Fibroblast of skin of right biceps (primary cell): ENCODE measurements at regions not wholly inside any gene's neighbourhood (a gene's known extent, or its start where the extent isn't known, plus 50 kb on each side); places are given as distances from the start of the nearest gene placed in this dataset.
A peak's percentile ranks its signal among the peaks of the same experiment; 100 is the strongest.

Source experiments
- DNase-seq: peaks from one replicate; pipeline ENCODE4 v3.0.0-alpha.2; 2013

GRCh38 chr6:166747644-166748595 lies 120.9 kb upstream of the RPS6KA2 start:
- no peak for DNase-seq

GRCh38 chr6:166745801-166746668 lies 119.0 kb upstream of the RPS6KA2 start:
- no peak for DNase-seq

GRCh38 chr6:166744223-166745134 lies 117.4 kb upstream of the RPS6KA2 start:
- no peak for DNase-seq

GRCh38 chr6:166743406-166744222 lies 116.6 kb upstream of the RPS6KA2 start:
- no peak for DNase-seq

- no peak for DNase-seq
Measured at GRCh38 chr6:166742981-166743380, 115.9 kb upstream of the RPS6KA2 start.

GRCh38 chr6:166739976-166740318 lies 112.9 kb upstream of the RPS6KA2 start:
- DNase-seq, result no peak

- no peak for DNase-seq
Measured at GRCh38 chr6:166739117-166739975, 112.3 kb upstream of the RPS6KA2 start.

- no peak for DNase-seq
Measured at GRCh38 chr6:166738386-166739116, 111.5 kb upstream of the RPS6KA2 start.

GRCh38 chr6:166737261-166737660 lies 110.2 kb upstream of the RPS6KA2 start:
- DNase-seq, result no peak

GRCh38 chr6:166736634-166737033 lies 109.6 kb upstream of the RPS6KA2 start:
- peak; percentile 67 for DNase-seq

GRCh38 chr6:166733900-166734299 lies 106.8 kb upstream of the RPS6KA2 start:
- DNase-seq, result no peak

- DNase-seq, result no peak
Measured at GRCh38 chr6:166729658-166730057, 102.6 kb upstream of the RPS6KA2 start.

GRCh38 chr6:166728884-166729530 lies 102.0 kb upstream of the RPS6KA2 start:
- DNase-seq, result no peak

GRCh38 chr6:166726201-166726600 lies 99.2 kb upstream of the RPS6KA2 start:
- peak; percentile 19 for DNase-seq

GRCh38 chr6:166725571-166725970 lies 98.5 kb upstream of the RPS6KA2 start:
- no peak for DNase-seq

- peak; percentile 50 for DNase-seq
Measured at GRCh38 chr6:166724576-166724975, 97.5 kb upstream of the RPS6KA2 start.

- DNase-seq, result no peak
Measured at GRCh38 chr6:166722785-166723184, 95.7 kb upstream of the RPS6KA2 start.

GRCh38 chr6:166721576-166721975 lies 94.5 kb upstream of the RPS6KA2 start:
- DNase-seq, result no peak

GRCh38 chr6:166720856-166721255 lies 93.8 kb upstream of the RPS6KA2 start:
- DNase-seq, result no peak

GRCh38 chr6:166719019-166719418 lies 92.0 kb upstream of the RPS6KA2 start:
- DNase-seq, result no peak
